GM18907 (cell line): ENCODE measurements at regions not wholly inside any gene's neighbourhood (a gene's known extent, or its start where the extent isn't known, plus 50 kb on each side); places are given as distances from the start of the nearest gene placed in this dataset.
"Not testable (repeated sequence)": the region's sequence is repeated elsewhere in the genome, so short reads cannot be mapped to it uniquely, and the experiment has no call there.

Source experiments
- ATAC-seq: cut with Tn5 transposase; IDR thresholded peaks from one replicate; pipeline ENCODE4 v1.9.1; 2021; ENCODE audit warnings: mild to moderate bottlenecking, moderate library complexity; ENCODE audit not compliant: unreplicated experiment

DNA sequence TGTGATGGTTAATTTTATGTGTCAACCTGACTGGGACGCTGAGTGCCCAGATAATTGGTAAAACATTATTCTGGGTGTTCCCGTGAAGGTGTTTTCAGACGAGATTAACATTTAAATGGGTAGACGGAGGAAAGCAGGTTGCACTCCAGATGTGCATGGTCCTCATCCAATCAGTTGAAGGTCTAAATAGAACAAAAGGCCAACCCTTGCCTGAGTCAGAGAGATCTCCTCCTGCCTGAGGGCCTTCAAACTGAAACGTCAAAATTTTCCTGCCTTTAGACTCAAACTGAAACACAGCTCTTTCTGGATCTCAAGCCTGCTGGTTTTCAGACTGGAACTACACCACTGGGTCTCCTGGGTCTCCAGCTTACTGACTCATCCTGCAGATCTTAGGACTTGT lies 73.5 kb downstream of the NPIPA8 start:
- not testable (repeated sequence) for ATAC-seq

DNA sequence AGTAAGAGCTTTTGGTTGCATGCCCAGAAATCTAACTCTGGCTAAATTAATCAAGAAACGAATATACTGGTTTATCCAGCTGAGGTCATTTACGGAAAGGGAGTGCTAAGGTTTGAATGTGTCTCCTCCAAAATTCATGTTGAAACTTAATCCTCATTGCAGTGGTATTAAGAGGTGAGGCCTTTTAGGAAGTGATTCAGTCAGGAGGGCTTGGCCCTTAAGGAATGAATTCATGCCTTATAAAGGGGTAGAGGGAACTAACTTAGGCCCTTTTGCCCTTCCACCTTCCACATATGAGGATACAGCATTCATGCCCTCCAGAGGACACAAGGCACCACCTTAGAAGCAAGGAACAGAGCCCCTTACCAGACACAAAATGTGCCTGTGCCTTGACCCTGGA lies 74.7 kb downstream of the NPIPA8 start:
- not testable (repeated sequence) for ATAC-seq

DNA sequence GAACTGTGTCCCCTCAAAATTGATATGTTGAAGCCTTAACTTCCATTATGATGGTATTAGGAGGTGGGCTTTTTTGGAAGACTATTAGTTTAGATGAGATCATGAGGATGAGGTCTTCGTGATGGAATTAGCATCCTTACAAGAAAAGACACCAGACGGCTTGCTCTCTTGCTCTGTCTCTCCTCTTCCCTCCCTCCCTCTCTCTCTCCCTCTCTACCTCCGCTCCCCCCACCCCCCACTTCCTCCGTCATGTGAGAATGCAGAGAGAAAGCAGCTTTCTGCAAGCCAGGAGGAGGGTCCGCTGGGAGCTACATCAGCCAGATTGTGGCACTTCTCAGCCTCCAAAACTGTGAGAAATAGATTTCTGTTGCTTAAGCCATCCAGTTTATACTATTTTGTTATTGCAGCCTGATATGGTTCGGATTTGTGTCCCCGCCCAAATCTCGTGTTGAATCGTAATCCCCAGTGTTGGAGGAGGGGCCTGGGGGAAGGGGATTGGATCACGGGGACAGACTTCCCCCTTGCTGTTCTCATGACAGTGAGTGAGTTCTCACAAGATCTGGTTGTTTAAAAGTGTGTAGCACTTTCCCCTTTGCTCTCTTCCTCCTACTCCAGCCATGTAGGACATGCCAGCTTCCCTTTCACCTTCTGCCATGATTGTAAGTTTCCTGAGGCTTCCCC lies 76.9 kb downstream of the NPIPA8 start:
- not testable (repeated sequence) for ATAC-seq

DNA sequence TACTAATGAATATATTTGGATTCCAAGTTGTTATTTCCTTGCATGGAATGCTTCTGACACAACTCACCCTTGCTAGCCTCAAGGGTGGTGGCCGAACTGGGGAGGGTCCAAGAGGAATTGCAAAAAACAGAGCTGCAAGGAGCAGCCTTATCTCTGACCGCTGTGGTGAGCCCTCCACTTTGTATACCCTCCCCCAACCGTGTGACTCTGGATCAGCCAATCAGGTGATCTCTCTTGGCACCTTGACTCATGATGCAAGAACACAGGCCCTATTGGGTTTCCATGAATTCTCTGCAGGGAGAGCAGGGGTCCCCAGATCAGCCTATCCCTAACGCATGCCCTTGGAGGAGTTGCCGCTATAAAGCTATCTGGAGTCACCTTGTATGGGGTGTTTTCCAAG lies 83.6 kb downstream of the NPIPA8 start:
- not testable (repeated sequence) for ATAC-seq

DNA sequence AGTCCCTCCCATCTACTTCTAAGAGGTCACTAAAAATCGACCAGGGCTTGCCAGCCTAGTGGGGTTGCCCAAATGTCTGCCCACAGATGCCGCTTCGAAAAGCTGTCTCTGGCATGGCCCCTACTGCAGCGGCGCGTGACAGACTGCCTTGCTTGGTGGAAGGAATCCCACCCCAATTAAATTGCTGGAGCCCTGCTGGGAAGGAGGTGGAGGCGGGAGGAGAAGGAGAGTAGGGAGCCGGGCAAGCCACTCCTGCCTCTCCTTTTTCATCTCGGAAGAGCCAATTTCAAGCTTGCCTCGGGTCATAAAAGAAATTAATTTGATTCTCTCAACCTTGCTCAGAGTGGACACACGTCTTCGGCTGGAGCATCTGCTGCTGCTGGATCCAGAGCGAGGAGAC lies 106.0 kb downstream of the NPIPA8 start:
- ATAC-seq: not testable (repeated sequence)

DNA sequence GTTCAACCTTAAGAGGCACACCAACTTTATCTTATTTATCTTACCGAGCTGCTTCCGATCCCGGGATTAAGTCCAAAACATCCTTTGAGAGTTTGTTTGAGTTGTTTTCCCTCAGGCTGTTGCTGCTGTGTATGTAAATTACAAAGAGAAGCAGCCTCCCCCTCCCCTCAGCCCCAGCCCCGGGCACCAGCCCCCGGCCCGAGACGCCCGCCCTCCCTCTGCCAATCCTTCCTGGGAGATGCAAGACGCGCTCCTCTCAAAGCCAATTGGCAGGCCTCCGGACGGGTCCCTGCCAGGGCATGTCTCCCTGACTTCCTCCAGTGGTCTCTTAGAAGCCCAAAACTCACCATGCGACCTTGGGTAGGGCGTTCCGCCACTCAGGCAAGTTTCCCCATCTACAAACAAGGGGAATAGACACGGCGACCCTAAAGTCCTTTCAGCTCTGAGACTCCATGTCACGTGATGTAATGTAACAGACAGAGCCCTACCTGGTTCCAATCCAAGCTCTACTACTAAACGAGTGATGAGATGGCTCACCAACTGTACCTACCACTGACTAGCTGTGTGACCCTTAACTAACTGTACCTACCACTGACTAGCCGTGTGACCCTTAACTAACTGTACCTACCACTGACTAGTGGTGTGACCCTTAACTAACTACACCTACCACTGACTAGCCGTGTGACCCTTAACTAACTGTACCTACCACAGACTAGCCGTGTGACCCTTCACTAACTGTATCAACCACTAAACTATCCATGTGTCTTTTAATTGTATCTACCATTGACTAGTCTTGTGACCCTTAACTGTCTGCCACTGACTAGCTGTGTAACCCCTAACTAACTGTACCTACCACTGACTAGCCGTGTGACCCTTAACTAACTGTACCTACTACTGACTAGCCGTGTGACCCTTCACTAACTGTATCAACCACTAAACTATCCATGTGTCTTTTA lies 114.2 kb downstream of the NPIPA8 start:
- not testable (repeated sequence) for ATAC-seq

DNA sequence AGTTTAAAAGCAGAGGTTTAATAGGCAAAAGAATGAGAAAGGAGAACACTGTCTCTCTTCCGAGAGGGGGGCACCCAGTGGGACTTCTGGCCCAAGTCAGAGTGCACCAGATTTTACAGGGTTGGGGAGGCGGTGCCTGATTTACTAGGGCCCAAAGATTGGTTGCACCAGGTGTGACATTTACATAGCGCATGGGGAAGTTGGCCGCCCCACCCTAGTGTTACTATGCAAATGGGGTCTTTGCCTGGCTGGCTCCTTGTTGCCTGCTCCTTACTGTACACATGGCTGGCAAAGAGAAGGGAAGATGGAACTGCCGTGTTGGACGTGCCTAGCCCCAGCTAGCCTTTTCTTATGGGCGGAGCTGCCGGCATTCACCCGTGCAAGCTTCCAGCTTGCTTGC lies 118.8 kb downstream of the NPIPA8 start:
- not testable (repeated sequence) for ATAC-seq

DNA sequence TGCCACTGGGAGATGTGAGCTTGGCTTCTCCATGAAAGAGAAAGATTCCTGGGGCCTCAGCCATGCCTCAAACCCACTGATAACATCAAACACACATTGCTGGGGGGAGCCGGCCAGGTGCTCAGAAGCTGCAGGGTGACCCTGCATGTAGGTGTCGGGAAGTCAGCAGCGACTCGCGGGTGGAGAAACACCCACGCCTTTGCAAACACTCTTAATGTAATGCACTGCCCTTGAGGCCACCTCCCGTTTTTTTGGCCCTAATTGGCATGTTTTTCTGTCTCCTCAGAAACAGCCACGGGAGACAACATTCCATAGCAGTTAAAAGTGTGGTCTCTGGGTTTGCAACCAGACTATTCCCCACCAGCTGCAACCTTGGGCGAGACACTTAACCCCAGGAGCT lies 119.7 kb downstream of the NPIPA8 start:
- ATAC-seq: not testable (repeated sequence)

DNA sequence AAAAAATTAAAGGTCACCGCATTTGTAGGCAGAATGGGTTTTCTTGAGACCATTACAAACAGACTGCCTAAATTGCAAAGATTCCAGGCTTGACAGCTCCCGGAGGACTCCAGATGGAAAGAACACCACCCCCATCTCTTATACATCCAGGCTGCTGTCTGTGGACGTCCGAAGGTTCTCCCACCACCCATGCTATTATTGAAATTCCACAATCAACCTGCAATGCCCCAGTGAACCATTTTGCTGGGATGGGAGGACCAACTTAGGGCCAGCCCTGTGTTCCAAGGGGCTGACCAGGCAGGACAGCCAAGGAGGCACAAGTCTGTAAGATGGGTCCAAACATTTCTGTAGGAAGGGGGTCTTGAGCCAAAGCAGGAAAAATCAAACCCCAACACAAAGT lies 122.7 kb downstream of the NPIPA8 start:
- not testable (repeated sequence) for ATAC-seq

DNA sequence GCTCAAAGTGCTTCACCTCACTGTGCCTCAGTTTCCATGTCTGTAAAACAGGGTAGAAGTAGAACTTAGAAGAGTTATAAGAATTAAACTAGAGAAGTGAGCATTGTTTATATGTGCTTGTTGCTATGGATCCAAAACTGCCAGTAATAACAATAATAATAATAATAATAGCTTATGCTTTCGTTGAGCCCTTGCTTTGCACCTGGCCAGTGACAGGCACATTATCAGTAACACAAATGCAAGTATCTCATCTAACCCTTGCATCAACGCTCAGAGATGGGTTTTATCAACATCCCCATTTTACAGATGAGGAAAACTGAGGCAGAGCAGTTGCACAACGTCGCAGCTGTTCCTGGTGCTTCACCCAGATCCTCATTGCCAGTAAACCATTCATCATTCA lies 125.0 kb downstream of the NPIPA8 start:
- ATAC-seq: not testable (repeated sequence)

DNA sequence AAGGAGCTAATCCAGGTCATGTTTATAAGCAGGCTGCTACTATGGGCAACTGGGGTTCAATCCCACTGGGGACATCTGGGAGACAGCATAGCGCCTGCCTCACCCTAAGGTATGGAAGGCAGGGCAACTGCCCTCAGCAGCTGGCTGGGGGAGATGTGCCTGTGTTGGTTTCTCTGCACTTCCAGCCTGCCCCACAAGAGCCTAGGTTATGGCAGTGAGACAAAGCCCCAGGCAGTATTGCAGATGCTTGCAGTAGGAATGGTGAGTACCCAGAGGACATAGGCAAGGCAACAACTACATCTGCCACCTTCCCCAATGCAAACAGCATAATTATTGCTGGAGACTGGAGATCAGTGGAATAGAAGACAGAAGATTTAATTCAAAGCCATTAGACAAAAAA lies 131.8 kb downstream of the NPIPA8 start:
- not testable (repeated sequence) for ATAC-seq

DNA sequence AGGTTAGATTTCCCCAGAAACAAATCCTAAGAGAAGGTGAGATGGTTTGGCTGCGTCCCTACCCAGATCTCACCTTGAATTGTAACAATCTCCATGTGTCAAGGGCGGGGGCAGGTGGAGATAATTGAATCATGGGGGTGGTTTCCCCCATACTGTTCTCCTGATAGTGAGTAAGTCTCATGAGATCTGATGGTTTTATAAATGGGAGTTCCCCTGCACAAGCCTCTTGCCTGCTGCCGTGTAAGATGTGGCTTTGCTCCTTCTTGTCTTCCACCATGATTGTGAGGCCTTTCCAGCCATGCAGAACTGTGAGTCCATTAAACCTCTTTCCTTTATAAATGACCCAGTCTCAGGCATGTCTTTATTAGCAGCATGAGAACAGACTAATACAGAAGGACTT lies 132.2 kb downstream of the NPIPA8 start:
- ATAC-seq: not testable (repeated sequence)

DNA sequence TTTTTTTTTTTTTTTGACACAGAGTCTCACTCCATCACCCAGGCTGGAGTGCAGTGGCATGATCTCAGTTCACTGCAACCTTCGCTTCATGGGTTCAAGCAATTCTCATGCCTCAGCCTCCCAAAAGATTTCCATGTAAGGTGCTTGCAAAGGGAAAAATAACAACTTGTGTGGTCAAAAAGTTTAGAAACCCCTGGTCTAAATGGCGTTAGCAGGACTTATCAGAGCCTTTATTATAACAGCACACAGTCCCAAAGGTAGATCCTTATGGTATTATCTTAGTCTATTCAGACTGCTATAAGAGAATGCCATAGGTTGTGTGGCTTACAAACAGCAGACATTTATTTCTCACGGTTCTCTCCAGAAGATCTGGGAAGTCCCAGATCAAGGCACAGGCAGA lies 135.0 kb downstream of the NPIPA8 start:
- ATAC-seq: not testable (repeated sequence)

DNA sequence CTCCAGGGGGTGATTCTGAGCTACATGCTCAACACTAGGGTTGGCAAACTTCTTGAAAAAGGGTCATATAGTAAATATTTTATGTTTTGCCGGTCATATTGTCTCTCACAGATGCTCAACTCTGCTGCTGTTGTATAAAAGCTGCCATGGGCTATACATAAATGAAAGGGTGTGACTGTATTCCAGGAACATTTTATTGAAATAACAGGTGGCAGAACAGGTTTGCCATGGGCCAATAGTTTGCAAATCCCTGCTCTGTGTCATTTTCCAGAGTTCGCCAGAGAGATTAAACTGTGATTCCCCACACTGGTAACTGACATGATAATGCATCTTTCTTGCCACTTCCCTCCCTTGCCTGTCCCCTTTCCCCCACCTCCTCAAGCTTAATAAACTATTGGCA lies 144.1 kb downstream of the NPIPA8 start:
- ATAC-seq: not testable (repeated sequence)

DNA sequence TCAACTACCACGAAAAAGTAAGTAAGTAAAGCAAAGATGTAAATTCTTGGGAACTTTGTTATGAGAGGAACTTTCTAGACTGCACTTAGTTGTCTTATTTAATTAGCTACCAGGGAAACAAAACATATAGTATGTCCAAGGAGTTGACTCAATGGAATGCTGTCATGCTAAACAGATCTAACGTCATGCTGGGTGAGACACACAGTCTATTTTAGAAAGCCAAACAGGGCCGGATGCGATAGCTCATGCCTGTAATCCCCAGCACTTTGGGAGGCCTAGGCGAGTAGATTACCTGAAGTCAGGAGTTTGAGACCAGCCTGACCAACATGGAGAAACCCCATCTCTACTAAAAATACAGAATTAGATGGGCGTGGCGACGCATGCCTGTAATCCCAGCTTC lies 146.4 kb downstream of the NPIPA8 start:
- ATAC-seq: not testable (repeated sequence)

DNA sequence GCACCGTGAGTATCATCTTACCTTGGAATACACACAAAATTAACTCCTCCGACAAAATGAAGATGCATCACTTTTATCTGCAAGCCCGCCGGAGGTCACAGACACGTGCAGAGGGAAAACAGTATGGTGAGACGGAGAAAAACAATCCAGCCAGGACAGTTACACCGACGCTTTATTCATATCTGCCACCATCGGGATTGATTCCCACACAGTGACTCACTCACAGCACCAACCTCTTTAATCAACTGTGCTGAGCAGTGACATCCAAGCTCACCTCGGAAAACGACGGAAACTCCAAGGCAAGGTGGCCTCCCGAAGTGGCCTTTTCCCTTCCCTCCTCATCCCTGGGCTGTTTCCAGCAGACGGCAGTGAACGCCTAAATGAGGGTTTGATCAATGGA lies 151.8 kb downstream of the NPIPA8 start:
- not testable (repeated sequence) for ATAC-seq

DNA sequence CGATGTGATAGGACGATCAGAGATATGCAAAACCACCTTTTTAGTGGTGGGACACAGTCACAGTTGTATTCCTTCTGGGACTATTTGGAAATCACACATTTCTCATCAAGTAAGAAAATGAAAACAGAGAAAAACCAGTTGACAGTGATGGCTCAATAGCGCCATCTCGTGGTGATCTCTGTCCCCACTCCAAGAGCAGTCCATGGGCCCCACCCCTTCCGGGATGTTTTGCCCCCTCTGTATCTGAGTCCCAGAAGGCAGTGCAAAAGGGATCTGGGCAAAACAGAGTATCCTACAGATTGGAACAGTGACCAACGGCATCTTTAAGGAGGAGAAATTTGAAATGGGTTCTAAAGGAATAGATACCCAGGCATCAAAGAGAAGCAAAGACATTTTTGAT lies 155.5 kb downstream of the NPIPA8 start:
- not testable (repeated sequence) for ATAC-seq

DNA sequence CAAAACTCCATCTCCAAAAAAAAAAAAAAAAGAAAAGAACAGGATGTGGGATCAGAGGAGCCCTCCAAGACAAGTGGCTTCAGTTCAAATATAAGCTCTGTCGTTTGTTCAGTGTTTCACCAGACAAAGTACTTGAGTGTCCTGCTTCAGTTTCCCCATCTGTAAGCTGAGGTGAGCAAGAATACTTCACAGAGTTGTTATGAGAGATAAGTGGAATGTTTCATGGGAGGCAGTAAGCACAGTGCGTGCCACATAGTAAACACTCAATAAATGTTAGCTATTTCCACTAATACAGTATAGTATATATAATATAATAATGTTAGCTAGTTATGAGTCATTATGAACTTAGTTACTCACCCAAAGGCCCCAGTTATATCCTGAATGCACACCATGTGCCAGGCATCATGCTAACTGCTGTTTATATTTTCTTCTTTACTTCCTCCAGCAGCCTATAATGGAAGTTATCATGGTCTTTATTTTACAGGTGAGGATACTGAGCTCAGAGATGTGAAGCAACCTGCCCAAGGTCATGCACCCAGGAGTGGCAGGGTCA lies 162.5 kb downstream of the NPIPA8 start:
- ATAC-seq: not testable (repeated sequence)

DNA sequence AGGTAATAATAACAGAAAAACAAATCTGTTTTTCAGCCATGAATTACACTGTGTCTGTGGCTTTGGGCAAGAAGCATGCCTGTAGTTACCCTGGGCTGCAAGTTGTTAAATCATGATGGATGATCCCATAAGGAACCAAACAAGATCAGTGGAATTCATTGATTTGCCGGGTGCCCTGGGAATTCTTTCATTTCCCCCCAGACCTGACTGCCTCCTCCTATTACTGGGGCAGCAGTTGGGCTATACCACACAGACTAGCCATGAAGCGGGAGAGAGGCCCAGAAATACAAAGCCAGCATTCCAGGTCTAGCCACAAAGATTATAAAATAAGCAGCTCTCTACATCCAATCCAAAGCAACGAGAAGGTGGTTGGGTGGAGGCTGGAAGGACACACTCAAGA lies 174.2 kb downstream of the NPIPA8 start:
- not testable (repeated sequence) for ATAC-seq

DNA sequence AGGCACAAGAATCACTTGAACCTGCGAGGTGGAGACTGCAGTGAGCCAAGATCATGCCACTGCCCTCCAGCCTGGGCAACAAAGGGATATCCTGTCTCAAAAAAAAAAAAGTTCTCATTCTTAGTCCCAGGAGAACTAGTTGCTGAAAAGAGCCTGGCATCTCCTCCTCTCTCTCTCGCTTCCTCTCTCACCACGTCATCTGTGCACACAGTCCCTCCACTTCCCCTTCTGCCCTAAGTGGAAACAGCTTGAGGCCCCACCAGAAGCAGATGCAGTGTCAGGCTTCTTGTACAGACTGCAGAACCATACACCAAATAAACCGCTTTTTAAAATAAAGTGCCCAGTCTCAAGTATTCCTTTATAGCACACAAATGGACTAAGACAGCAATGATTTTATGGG lies 175.3 kb downstream of the NPIPA8 start:
- not testable (repeated sequence) for ATAC-seq

DNA sequence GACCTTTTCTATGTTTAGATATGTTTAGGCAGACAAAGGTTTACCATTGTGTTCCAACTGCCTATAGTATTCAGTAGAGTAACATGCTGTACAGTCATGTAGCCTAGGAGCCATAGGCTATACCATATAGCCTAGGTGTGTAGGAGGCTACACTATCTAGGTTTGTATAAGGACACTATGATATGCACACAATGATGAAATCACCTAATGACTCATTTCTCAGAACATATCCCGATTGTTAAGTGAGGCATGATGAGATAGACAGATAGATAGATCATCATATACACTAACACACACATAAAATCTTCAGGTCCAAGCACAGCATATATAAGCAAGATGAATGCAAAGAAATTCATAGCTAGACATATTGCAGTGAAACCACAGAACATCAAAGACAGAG lies 177.4 kb downstream of the NPIPA8 start:
- not testable (repeated sequence) for ATAC-seq

DNA sequence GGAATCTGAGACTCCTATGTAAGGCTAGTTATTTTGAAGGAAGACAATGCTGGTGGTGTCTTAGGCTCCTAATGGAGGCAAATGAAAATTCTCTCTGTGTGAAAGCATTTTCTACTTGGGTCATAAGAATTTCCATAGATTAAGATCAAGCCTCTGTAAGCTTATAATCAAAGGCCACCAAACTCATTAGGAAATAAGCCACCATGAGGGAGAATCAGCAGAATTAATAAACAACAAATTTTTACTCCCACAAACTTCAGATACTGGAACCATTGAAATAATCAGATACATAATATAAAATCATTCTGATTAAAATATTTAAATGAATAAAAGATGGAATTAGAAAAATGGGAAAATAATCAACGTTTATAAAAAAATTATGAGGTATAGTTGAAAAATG lies 178.7 kb downstream of the NPIPA8 start:
- not testable (repeated sequence) for ATAC-seq
